Activated CD4-positive, alpha-beta T cell treated with anti-CD3 and anti-CD28 coated beads, Interleukin-2, amount 50 U/mL, for 24 hours (primary cell): ENCODE measurements at regions not wholly inside any gene's neighbourhood (a gene's known extent, or its start where the extent isn't known, plus 50 kb on each side); places are given as distances from the start of the nearest gene placed in this dataset.
"Not testable (repeated sequence)": the region's sequence is repeated elsewhere in the genome, so short reads cannot be mapped to it uniquely, and the experiment has no call there.

Experiments
- DNase-seq, 2 donors: peaks; one replicate each; pipeline ENCODE4 v3.0.0-alpha.2; 2020; ENCODE audit warnings: low read depth in 1 of 2, low spot score in 1 of 2

GRCh38 chr10:4453276-4453675 is 372.7 kb upstream of the AKR1E2 start:
- DNase-seq = no peak

- DNase-seq = no peak
Measured at GRCh38 chr10:4450981-4451908, 374.8 kb upstream of the AKR1E2 start.

GRCh38 chr10:4450169-4450568 is 375.8 kb upstream of the AKR1E2 start:
- DNase-seq = no peak

- no peak for DNase-seq
Measured at GRCh38 chr10:4448030-4448429, 378.0 kb upstream of the AKR1E2 start.

- no peak for DNase-seq
Measured at GRCh38 chr10:4443419-4443818, 382.6 kb upstream of the AKR1E2 start.

GRCh38 chr10:4442296-4442695 is 383.7 kb upstream of the AKR1E2 start:
- DNase-seq = no peak

- no peak for DNase-seq
Measured at GRCh38 chr10:4440260-4440659, 385.7 kb upstream of the AKR1E2 start.

GRCh38 chr10:4437791-4438190 is 388.2 kb upstream of the AKR1E2 start:
- no peak for DNase-seq

GRCh38 chr10:4437061-4437460 is 388.9 kb upstream of the AKR1E2 start:
- DNase-seq = no peak

- no peak for DNase-seq
Measured at GRCh38 chr10:4436103-4436502, 389.9 kb upstream of the AKR1E2 start.

GRCh38 chr10:4434516-4435071 is 391.4 kb upstream of the AKR1E2 start:
- no peak for DNase-seq

GRCh38 chr10:4434105-4434504 is 391.9 kb upstream of the AKR1E2 start:
- no peak for DNase-seq

GRCh38 chr10:4431114-4431863 is 394.7 kb upstream of the AKR1E2 start:
- DNase-seq = no peak

- DNase-seq = no peak
Measured at GRCh38 chr10:4429571-4429970, 396.4 kb upstream of the AKR1E2 start.

GRCh38 chr10:4427532-4427931 is 398.5 kb upstream of the AKR1E2 start:
- no peak for DNase-seq

- no peak for DNase-seq
Measured at GRCh38 chr10:4426866-4427265, 399.1 kb upstream of the AKR1E2 start.

- DNase-seq = no peak
Measured at GRCh38 chr10:4409319-4409718, 416.7 kb upstream of the AKR1E2 start.

GRCh38 chr10:4407783-4408182 is 418.2 kb upstream of the AKR1E2 start:
- DNase-seq = no peak

- no peak for DNase-seq
Measured at GRCh38 chr10:4405828-4406227, 420.2 kb upstream of the AKR1E2 start.

- DNase-seq = no peak
Measured at GRCh38 chr10:4403638-4404252, 422.3 kb upstream of the AKR1E2 start.

- not testable (repeated sequence) for DNase-seq
Measured at GRCh38 chr10:4401080-4401479, 424.9 kb upstream of the AKR1E2 start.

GRCh38 chr10:4399556-4399955 is 426.5 kb upstream of the AKR1E2 start:
- no peak for DNase-seq
